ENCODE measurements at regions not wholly inside any gene's neighbourhood (a gene's known extent, or its start where the extent isn't known, plus 50 kb on each side); places are given as distances from the start of the nearest gene placed in this dataset.

DNA sequence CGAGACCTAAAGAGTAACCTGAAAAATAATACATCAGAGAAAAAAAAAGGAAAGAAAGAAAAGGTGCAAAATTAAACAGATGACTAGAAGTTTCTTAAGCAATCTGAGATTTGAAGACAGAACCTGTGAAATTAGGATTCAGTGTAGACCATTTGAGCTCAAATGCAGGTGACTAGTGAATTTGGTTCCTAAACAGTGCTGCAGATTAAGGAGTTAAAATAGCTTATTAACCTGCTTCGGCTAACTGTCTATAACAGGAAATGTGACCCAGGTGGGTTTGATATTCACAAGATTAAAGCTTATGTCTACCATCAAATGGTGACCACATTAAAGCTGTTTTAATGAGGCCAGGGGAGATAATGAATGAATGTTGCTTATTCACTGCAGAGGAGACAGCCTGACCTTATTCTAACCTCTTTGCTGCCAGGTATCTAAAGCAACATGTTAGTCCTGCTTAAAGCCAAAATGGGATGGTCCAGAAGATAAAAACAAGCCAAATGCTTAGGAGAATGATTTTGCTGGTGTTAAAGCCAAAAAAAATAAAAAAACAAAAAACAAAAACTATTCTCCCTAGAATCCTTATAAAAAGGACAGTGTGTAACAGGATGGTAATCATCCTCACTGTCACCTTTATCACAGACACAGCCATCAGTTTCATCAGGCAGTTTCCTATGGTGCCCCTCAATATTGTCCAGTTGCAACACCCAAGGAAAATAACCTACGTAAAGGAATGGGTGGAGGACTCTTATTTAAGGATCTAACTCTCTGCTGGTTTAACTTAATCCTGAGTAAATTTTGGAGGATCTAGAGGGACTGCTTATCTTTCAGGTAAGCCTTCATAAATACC, 769.0 kb upstream of the ZEB2 start:
- ChIA-PET POLR2A (no interaction called here), CTCF (no interaction called here)
- Histone ChIP-seq H3K27me3 (ENCODE audit: control insufficient read depth, insufficient read depth, low read length) (no peaks in the 10 kb centered on the region), H3K9me3 (ENCODE audit: control insufficient read depth, insufficient read depth, low read depth, low read length) (no peaks in the 10 kb centered on the region), H3K4me3 (ENCODE audit: low read depth in 2 of 2, low read length in 2 of 2) (no peak overlapping the region), H3K36me3 (ENCODE audit: control insufficient read depth, insufficient read depth, low read length) (no peaks in the 10 kb centered on the region), H3K27ac (ENCODE audit: low read length) (no peak overlapping the region), H3K4me1 (ENCODE audit: control insufficient read depth, insufficient read depth, low read length) (no peaks in the 10 kb centered on the region)
- ATAC-seq (no peak), DNase-seq (ENCODE audit: low read depth, low spot score) (no peak)
- intact Hi-C loops (cut with micrococcal nuclease; ENCODE audit: unreplicated experiment) = no loop called here
- no TSS peak for BruUV-seq (replicated peaks)
- in situ Hi-C loops (cut with HindIII; ENCODE audit: low pct_unique_long_range_greater_than_20kb, low sequenced_read_pairs) = no loop called here
- TF ChIP-seq, protein P1, sequence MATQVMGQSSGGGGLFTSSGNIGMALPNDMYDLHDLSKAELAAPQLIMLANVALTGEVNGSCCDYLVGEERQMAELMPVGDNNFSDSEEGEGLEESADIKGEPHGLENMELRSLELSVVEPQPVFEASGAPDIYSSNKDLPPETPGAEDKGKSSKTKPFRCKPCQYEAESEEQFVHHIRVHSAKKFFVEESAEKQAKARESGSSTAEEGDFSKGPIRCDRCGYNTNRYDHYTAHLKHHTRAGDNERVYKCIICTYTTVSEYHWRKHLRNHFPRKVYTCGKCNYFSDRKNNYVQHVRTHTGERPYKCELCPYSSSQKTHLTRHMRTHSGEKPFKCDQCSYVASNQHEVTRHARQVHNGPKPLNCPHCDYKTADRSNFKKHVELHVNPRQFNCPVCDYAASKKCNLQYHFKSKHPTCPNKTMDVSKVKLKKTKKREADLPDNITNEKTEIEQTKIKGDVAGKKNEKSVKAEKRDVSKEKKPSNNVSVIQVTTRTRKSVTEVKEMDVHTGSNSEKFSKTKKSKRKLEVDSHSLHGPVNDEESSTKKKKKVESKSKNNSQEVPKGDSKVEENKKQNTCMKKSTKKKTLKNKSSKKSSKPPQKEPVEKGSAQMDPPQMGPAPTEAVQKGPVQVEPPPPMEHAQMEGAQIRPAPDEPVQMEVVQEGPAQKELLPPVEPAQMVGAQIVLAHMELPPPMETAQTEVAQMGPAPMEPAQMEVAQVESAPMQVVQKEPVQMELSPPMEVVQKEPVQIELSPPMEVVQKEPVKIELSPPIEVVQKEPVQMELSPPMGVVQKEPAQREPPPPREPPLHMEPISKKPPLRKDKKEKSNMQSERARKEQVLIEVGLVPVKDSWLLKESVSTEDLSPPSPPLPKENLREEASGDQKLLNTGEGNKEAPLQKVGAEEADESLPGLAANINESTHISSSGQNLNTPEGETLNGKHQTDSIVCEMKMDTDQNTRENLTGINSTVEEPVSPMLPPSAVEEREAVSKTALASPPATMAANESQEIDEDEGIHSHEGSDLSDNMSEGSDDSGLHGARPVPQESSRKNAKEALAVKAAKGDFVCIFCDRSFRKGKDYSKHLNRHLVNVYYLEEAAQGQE (IDR thresholded peaks at IDR 0.05; ENCODE audit: insufficient read depth in 1 of 2, low read depth in 2 of 2, low read length in 1 of 2) = no peak
- TF ChIP-seq POLR2AphosphoS5 (IDR thresholded peaks at IDR 0.05; ENCODE audit: low read depth, low read length) = no peak
- TF ChIP-seq, protein P2, sequence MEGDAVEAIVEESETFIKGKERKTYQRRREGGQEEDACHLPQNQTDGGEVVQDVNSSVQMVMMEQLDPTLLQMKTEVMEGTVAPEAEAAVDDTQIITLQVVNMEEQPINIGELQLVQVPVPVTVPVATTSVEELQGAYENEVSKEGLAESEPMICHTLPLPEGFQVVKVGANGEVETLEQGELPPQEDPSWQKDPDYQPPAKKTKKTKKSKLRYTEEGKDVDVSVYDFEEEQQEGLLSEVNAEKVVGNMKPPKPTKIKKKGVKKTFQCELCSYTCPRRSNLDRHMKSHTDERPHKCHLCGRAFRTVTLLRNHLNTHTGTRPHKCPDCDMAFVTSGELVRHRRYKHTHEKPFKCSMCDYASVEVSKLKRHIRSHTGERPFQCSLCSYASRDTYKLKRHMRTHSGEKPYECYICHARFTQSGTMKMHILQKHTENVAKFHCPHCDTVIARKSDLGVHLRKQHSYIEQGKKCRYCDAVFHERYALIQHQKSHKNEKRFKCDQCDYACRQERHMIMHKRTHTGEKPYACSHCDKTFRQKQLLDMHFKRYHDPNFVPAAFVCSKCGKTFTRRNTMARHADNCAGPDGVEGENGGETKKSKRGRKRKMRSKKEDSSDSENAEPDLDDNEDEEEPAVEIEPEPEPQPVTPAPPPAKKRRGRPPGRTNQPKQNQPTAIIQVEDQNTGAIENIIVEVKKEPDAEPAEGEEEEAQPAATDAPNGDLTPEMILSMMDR (IDR thresholded peaks at IDR 0.05) = no peak
- no peak for TF ChIP-seq SIN3A (IDR thresholded peaks at IDR 0.05; ENCODE audit: borderline replicate concordance, insufficient read depth, low read depth, low read length)
- TF ChIP-seq TCF7L2 (IDR thresholded peaks at IDR 0.05; ENCODE audit: low read depth, low read length) = no peak

DNA sequence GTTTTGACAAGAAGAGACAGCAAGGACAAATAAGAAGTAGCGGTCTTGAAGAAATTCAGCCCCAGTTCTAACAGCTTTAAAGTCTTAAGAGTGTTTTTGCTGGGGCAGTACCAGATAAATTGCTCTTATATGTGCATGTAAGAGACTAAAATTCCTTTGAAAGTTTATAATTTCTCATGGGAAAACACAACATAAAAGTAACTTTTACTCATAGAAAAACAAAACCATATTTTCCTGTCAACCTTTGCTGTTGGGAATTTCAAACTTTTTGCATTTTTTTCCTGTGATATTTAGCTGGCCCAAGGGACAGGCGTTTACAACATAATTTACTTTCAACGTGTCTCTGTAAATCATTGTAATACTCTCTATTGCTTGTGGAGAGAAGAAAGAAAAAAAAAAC, 767.8 kb upstream of the ZEB2 start:
- POLR2A ChIA-PET = no interaction called here
- TF ChIP-seq TCF7L2 (IDR thresholded peaks at IDR 0.05; ENCODE audit: low read depth, low read length) = no peak
- TF ChIP-seq, protein P1 (IDR thresholded peaks at IDR 0.05; ENCODE audit: insufficient read depth in 1 of 2, low read depth in 2 of 2, low read length in 1 of 2) = no peak
- TF ChIP-seq, protein P2 (IDR thresholded peaks at IDR 0.05) = no peak
- TF ChIP-seq SIN3A (IDR thresholded peaks at IDR 0.05; ENCODE audit: borderline replicate concordance, insufficient read depth, low read depth, low read length) = no peak
- no peak for TF ChIP-seq POLR2AphosphoS5 (IDR thresholded peaks at IDR 0.05; ENCODE audit: low read depth, low read length)
- CTCF ChIA-PET = no interaction called here
- Histone ChIP-seq H3K9me3 (ENCODE audit: control insufficient read depth, insufficient read depth, low read depth, low read length) (no peaks in the 10 kb centered on the region), H3K36me3 (ENCODE audit: control insufficient read depth, insufficient read depth, low read length) (no peaks in the 10 kb centered on the region), H3K4me1 (ENCODE audit: control insufficient read depth, insufficient read depth, low read length) (no peaks in the 10 kb centered on the region), H3K27me3 (ENCODE audit: control insufficient read depth, insufficient read depth, low read length) (no peaks in the 10 kb centered on the region), H3K4me3 (ENCODE audit: low read depth in 2 of 2, low read length in 2 of 2) (no peak overlapping the region), H3K27ac (ENCODE audit: low read length) (no peak overlapping the region)
- no TSS peak for BruUV-seq (replicated peaks)
- intact Hi-C loops (cut with micrococcal nuclease; ENCODE audit: unreplicated experiment) = no loop called here
- no peak for ATAC-seq
- DNase-seq (ENCODE audit: low read depth, low spot score) = no peak
- in situ Hi-C loops (cut with HindIII; ENCODE audit: low pct_unique_long_range_greater_than_20kb, low sequenced_read_pairs) = no loop called here
